ENCODE measurements at regions not wholly inside any gene's neighbourhood (a gene's known extent, or its start where the extent isn't known, plus 50 kb on each side); places are given as distances from the start of the nearest gene placed in this dataset.

GRCh38 chr13:111546921-111547675 lies 226.7 kb downstream of the TEX29 start:
- TF ChIP-seq CTCF (IDR thresholded peaks at IDR 0.05) = no peak
- TF ChIP-seq POLR2AphosphoS5 (IDR thresholded peaks at IDR 0.05) = no peak

Measured in sigmoid colon (tissue), 4 donors.